22Rv1 (cell line): ENCODE measurements at regions not wholly inside any gene's neighbourhood (a gene's known extent, or its start where the extent isn't known, plus 50 kb on each side); places are given as distances from the start of the nearest gene placed in this dataset.
"Not testable (repeated sequence)": the region's sequence is repeated elsewhere in the genome, so short reads cannot be mapped to it uniquely, and the experiment has no call there.

Experiments used
- H3K27ac ChIP-seq: fragments of 450-650 bp; 2 replicates; pipeline ENCODE4 v1.5.1; 2017
- CTCF ChIP-seq: fragments of 450-650 bp; IDR thresholded peaks from 2 replicates; pipeline ENCODE4 v1.5.1; 2017; ENCODE audit warnings: mild to moderate bottlenecking
- ZFX ChIP-seq: fragments of 450-650 bp; IDR thresholded peaks from 2 replicates; pipeline ENCODE4 v1.6.1; 2017; ENCODE audit warnings: antibody characterized with exemption, borderline replicate concordance

GRCh38 chr5:154644745-154645411, 110.3 kb upstream of the LARP1 start:
- no peak overlapping the region for H3K27ac ChIP-seq
- TF ChIP-seq CTCF (no peak), ZFX (no peak)

GRCh38 chr5:154642499-154643245, 112.5 kb upstream of the LARP1 start:
- TF ChIP-seq CTCF (peak; percentile 78), ZFX (no peak)
- H3K27ac ChIP-seq, result no peak overlapping the region

- peak; percentile 70 for TF ChIP-seq CTCF
- H3K27ac ChIP-seq, result not testable (repeated sequence)
These were observed 114.9 kb upstream of the LARP1 start for GRCh38 chr5:154640213-154640831.

GRCh38 chr5:154636786-154637185, 118.4 kb upstream of the LARP1 start:
- not testable (repeated sequence) for H3K27ac ChIP-seq

- not testable (repeated sequence) for H3K27ac ChIP-seq
These were observed 118.9 kb upstream of the LARP1 start for GRCh38 chr5:154636271-154636670.

- not testable (repeated sequence) for H3K27ac ChIP-seq
These were observed 121.4 kb upstream of the LARP1 start for GRCh38 chr5:154633744-154634143.

GRCh38 chr5:154631141-154631540, 124.0 kb upstream of the LARP1 start:
- no peak for TF ChIP-seq ZFX
- no peak for TF ChIP-seq CTCF
- no peak overlapping the region for H3K27ac ChIP-seq

- H3K27ac ChIP-seq, result no peak overlapping the region
- TF ChIP-seq ZFX (no peak), CTCF (no peak)
These were observed 124.8 kb upstream of the LARP1 start for GRCh38 chr5:154630410-154630809.

GRCh38 chr5:154628685-154629084, 126.5 kb upstream of the LARP1 start:
- TF ChIP-seq ZFX (no peak), CTCF (no peak)
- no peak overlapping the region for H3K27ac ChIP-seq
